Uterus (tissue), 3 donors: ENCODE measurements at regions not wholly inside any gene's neighbourhood (a gene's known extent, or its start where the extent isn't known, plus 50 kb on each side); places are given as distances from the start of the nearest gene placed in this dataset.

Source experiments
- DNase-seq, 2 donors: peaks; one replicate each; pipeline ENCODE4 v3.0.0-alpha.2; 2019 to 2020
- H3K27ac ChIP-seq, 2 donors: fragments of 200-600 bp; sonication (generic); 1 replicate in 1 of 2; 2 replicates in 1 of 2; pipeline ENCODE4 v1.5.1; 2016 to 2018
- H3K27me3 ChIP-seq, 2 donors: fragments of 200-600 bp; sonication (generic); one replicate each; pipeline ENCODE4 v1.5.1; 2018 to 2019; ENCODE audit warnings: control low read depth in 1 of 2
- H3K36me3 ChIP-seq, 2 donors: fragments of 200-600 bp; sonication (generic); one replicate each; pipeline ENCODE4 v1.5.1; 2019; ENCODE audit warnings: control low read depth in 1 of 2
- H3K4me1 ChIP-seq, 2 donors: fragments of 200-600 bp; sonication (generic); one replicate each; pipeline ENCODE4 v1.5.1; 2018 to 2019; ENCODE audit warnings: control low read depth in 1 of 2
- H3K4me3 ChIP-seq, 2 donors: fragments of 200-600 bp; sonication (generic); 1 replicate in 1 of 2; 2 replicates in 1 of 2; pipeline ENCODE4 v1.5.1; 2018 to 2019; ENCODE audit warnings: mild to moderate bottlenecking in 1 of 2
- H3K9me3 ChIP-seq, 2 donors: fragments of 200-600 bp; sonication (generic); one replicate each; pipeline ENCODE4 v1.5.1; 2019; ENCODE audit warnings: control low read depth in 1 of 2
- CTCF ChIP-seq, 4 experiments: fragments of 200-600 bp in 2 of 4; fragments of 450-650 bp in 2 of 4; sonication (generic) in 2 of 4; IDR thresholded peaks; one replicate each; pipeline ENCODE4 v1.5.1; 2016 to 2019; ENCODE audit warnings: antibody characterized with exemption in 4 of 4, mild to moderate bottlenecking in 2 of 4, moderate library complexity in 1 of 4
- POLR2A ChIP-seq, 2 donors: fragments of 450-650 bp; IDR thresholded peaks; one replicate each; pipeline ENCODE4 v1.6.1; 2016; ENCODE audit warnings: antibody characterized with exemption in 2 of 2, mild to moderate bottlenecking in 1 of 2, moderate library complexity in 1 of 2
- intact Hi-C: fragments of 100-400 bp; cut with DNase I; formaldehyde crosslinking; loops from one replicate; pipeline ENCODE4 v1.15.1; 2023; ENCODE audit warnings: low total_unique reads
- donor health status: DM: yes; HTN: yes; CAD: no.

GRCh38 chr7:81648716-81649115 lies 121.1 kb downstream of the HGF start:
- H3K27me3 ChIP-seq, result no peaks in the 10 kb centered on the region
- no peak overlapping the region for H3K27ac ChIP-seq
- no peaks in the 10 kb centered on the region for H3K4me1 ChIP-seq
- H3K36me3 ChIP-seq, result no peaks in the 10 kb centered on the region
- no peaks in the 10 kb centered on the region for H3K9me3 ChIP-seq
- DNase-seq, result no peak
- no peak for TF ChIP-seq CTCF (IDR thresholded peaks at IDR 0.05)
- no peak for TF ChIP-seq POLR2A (IDR thresholded peaks at IDR 0.05)
- intact Hi-C loops, result no loop called here
- no peak overlapping the region for H3K4me3 ChIP-seq

- no peaks in the 10 kb centered on the region for H3K9me3 ChIP-seq
- intact Hi-C loops, result no loop called here
- no peak for DNase-seq
- TF ChIP-seq CTCF (IDR thresholded peaks at IDR 0.05), result no peak
- TF ChIP-seq POLR2A (IDR thresholded peaks at IDR 0.05), result no peak
- no peaks in the 10 kb centered on the region for H3K36me3 ChIP-seq
- no peaks in the 10 kb centered on the region for H3K27me3 ChIP-seq
- no peak overlapping the region for H3K4me3 ChIP-seq
- H3K4me1 ChIP-seq, result no peaks in the 10 kb centered on the region
- H3K27ac ChIP-seq, result no peak overlapping the region
Measured at GRCh38 chr7:81645435-81645834, 124.4 kb downstream of the HGF start.

- no peak overlapping the region for H3K4me3 ChIP-seq
- no peaks in the 10 kb centered on the region for H3K36me3 ChIP-seq
- TF ChIP-seq CTCF (IDR thresholded peaks at IDR 0.05) (no peak), POLR2A (IDR thresholded peaks at IDR 0.05) (no peak)
- no peaks in the 10 kb centered on the region for H3K4me1 ChIP-seq
- DNase-seq, result no peak
- H3K27me3 ChIP-seq, result no peaks in the 10 kb centered on the region
- intact Hi-C loops, result no loop called here
- no peaks in the 10 kb centered on the region for H3K9me3 ChIP-seq
- H3K27ac ChIP-seq, result no peak overlapping the region
Measured at GRCh38 chr7:81641873-81642272, 128.0 kb downstream of the HGF start.

GRCh38 chr7:81638198-81638597 lies 131.6 kb downstream of the HGF start:
- no peaks in the 10 kb centered on the region for H3K27me3 ChIP-seq
- TF ChIP-seq CTCF (IDR thresholded peaks at IDR 0.05) (no peak), POLR2A (IDR thresholded peaks at IDR 0.05) (no peak)
- DNase-seq, result no peak
- no peak overlapping the region for H3K4me3 ChIP-seq
- no peaks in the 10 kb centered on the region for H3K36me3 ChIP-seq
- no peaks in the 10 kb centered on the region for H3K4me1 ChIP-seq
- H3K27ac ChIP-seq, result no peak overlapping the region
- no peaks in the 10 kb centered on the region for H3K9me3 ChIP-seq
- intact Hi-C loops, result no loop called here

- DNase-seq, result no peak
- H3K36me3 ChIP-seq, result no peaks in the 10 kb centered on the region
- intact Hi-C loops, result no loop called here
- no peak overlapping the region for H3K27ac ChIP-seq
- no peaks in the 10 kb centered on the region for H3K4me1 ChIP-seq
- no peaks in the 10 kb centered on the region for H3K27me3 ChIP-seq
- no peaks in the 10 kb centered on the region for H3K9me3 ChIP-seq
- no peak overlapping the region for H3K4me3 ChIP-seq
- no peak for TF ChIP-seq POLR2A (IDR thresholded peaks at IDR 0.05)
- no peak for TF ChIP-seq CTCF (IDR thresholded peaks at IDR 0.05)
Measured at GRCh38 chr7:81637534-81637933, 132.3 kb downstream of the HGF start.
